Stimulated activated CD4-positive, alpha-beta T cell treated with anti-CD3 and anti-CD28 coated beads, Interleukin-4, amount 100 ng/mL, for 48 hours (primary cell): ENCODE measurements at regions not wholly inside any gene's neighbourhood (a gene's known extent, or its start where the extent isn't known, plus 50 kb on each side); places are given as distances from the start of the nearest gene placed in this dataset.
"Not testable (repeated sequence)": the region's sequence is repeated elsewhere in the genome, so short reads cannot be mapped to it uniquely, and the experiment has no call there.

ENCODE experiments used
- DNase-seq, 2 donors: peaks; one replicate each; pipeline ENCODE4 v3.0.0-alpha.2; 2020; ENCODE audit warnings: low read depth in 2 of 2

DNA sequence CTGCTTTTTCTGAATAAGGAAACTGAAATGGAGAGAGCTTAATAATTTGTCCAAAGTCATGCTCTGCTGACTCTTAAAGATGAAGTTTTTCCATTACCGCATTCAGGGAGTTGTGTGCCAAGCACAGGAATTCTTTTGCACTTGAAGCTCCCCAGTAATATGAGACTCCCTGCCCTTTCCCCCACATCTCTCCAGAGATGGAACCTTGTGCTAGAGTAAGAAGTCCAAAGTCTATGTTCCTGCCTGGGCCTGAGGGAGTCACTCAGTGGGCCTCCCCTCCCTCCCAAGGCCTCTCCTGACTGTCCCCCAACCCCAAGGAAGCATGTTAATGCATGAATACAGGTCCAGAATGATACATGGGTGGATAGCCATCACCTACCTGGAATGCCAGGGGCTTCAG, 173.3 kb upstream of the SEMA6A start:
- DNase-seq: no peak

DNA sequence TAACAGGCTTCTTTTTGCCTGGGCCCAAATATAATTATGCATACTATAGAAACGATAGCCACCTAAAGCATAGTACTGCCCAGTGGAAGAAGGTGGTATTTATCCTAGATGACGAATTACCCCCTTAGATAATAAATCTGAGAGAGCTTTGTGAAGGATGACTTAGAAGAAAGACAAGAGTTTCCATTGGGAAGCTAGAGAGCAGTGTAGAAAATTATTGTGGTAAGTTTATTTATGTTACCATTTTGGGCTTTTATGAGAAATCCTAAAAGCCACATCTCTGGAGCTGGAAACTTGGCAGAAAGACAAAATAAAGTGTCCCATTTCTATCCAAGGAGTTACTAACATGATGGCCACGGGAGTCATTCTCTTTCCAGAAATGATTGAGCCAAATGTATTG, 172.0 kb upstream of the SEMA6A start:
- no peak for DNase-seq

DNA sequence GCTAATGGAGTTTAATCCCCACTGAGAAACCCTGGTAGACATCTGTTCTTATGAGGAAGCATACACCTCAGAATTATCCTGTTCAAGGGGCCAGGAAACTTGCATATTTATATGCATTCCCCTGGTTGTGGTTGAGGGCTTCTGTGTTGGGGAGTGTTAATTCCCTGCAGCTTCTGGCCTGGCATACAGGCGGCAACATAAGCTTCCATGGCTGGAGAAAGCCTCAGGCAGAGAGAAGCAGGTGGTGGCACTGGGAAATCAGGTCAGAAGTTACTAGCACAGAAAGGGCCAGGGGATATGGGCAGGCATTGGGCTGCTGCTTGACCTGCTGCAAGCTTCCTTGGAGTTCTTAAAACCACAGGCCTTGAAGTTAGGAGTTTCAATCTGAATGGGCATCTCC, 166.1 kb upstream of the SEMA6A start:
- no peak for DNase-seq

DNA sequence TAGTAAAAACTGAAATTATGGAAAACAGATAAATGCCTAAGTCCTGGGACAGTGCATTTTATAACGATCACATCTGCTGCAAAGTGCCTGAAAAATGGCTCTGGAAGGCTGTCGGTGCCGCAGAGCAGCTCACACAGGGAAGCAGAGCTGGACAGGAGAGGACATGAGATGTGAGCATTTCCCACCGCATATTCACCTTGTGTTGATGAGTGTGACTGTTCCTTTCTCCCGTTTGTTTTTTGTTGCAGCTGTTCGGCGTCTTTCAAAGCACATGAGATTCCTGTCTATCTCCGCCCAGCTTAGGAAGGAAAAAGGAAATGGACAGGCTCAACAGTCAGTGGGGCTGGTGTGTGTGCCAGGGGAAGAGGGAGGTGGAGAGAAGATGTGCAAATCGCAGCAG, 164.9 kb upstream of the SEMA6A start:
- no peak for DNase-seq

DNA sequence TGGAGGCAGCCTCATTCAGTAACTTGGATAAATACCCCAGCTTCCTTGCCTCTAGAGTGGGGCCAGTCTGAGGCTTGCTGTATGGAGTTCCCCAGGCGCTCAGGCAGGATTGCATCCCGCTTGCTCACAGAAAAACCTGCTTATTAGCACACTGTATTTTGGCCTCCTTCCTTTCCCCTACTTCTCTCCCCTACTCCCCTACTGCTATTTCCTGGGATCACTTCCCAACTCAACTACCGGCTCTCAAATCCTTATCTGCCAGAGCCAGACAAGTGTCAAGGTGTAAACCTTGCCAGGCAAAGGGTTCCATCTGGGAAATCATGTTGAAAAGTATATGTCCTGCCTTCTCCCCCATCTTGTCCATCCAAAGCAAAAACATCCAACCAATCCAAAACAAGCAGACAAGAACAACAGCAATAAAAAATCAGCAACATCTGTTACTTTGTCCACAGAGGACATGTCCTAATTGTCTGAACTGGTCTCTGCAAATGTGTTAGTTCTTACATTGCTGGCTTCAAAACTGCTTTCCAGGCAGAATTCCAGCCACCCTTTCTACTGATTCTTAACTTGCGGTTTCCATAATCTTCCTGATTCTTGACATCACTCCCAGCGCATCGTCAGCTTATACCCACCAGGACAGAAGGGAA, 164.1 kb upstream of the SEMA6A start:
- DNase-seq: no peak

DNA sequence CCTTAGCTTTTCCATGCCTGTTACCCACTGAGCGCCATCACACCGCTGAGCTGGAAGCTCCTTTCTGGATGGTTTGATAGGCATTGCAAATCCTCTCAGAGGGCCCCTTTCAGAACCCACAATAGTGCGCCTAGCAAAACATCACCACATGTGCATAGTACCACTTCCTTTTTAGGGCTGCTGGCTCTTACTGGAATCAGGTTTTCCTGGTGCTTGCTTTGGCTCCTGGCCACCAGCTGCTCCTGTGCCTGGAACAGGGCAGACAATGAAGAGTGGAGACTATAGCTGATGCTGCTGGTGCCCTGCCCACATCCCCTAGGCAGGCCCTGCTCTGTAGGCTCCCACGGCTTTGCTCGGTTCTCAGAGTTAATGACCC, 163.6 kb upstream of the SEMA6A start:
- no peak for DNase-seq

DNA sequence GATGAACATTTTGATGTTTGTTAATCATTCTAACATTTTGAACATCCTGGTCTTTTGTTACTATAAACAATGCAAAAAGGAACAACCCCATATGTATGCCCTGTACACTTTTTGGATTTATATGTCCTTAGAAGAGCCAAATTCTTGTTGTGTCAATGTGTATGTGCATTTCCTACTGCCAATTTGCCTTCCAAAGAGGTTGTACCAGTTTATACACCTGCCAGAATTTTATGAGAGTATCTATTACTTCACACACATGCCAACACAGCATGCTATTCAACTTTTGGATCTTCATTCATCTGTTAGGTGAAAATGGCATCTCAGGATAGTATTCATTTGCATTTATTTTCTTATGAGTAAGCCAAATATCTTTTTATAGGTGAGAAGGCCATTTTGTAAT, 162.0 kb upstream of the SEMA6A start:
- DNase-seq: no peak

DNA sequence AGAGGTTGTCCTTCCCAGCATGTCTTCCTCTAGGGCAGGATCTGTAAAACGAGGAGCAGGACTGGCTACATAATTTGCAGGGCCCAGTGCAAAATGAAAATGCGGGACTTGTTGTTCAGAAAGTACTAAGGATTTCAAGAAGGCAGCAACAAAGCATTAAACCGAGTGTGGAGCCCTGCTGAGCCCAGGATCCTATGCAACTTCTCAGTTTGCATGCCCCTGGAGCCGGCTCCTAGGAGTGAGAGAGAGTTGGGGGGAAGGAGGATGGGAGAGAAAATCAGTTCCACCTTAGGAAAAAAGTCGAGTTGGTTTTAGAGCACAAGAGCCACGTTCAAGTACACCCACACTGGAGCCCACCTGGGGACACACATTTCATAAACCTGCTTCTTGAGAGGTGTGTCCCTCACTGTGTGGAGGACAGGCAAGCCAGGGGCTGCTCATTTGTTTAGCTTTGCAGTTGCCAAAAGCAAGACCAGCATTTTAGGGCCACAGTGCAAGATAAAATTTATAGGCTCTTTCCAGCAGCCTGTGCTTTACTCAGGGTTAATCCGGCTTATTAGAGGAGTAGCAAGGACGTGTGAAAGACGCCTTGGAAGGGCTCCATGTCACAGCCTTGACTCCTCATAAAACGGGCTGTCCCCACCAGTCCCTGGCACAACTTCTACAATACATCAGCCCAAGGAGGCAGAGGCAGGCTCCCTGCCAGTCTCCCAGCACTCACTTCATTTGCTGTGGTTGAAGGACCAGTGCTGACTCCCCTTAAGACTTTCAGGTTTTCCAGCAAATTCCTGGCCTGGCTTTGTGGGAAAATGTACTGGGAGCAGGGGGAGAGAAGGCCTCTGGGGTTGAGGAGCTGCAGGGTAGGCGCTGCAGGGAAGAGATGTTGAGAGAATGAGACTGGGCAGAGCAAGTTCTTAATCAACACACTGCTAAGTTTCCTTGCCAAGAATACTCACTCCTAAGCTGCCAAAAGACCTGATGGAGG, 159.7 kb upstream of the SEMA6A start:
- no peak for DNase-seq

DNA sequence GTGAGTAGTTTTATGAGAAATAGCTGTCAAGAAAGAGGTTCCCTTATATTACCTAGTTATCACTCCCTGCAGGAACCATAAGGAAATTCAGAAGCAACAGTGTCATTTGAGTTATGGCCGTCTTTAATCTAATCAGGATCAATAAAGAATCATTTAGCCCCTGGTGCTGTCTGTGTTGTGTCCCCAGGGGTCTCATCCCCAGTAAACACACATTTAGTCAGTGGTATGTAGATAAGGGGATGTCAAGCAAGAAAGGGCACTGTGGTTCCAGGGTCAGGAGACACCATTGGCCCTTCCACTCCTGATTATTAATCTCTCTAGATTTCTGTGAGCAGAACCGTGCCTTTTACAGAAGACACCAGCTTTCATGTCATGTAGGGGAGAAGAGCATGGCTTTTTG, 158.0 kb upstream of the SEMA6A start:
- no peak for DNase-seq

DNA sequence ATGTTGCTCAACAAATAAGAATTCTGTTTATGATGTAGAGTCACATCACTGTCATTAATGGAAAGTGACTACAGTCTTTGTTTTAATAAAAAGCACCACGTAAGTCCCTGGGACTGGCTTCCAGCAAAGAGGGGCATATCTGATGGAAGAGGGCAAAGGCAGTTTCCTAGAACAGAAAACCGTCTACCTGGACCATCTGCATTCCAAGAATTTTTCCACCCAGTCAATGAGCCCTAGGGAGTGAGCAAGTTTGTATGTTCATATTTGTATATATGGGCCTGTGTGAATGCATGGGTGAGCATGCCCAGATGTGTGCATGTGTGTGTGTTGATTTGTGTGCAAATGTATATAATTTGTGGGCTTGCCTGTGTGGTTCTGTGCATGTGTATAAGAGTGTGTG, 156.8 kb upstream of the SEMA6A start:
- DNase-seq: no peak

DNA sequence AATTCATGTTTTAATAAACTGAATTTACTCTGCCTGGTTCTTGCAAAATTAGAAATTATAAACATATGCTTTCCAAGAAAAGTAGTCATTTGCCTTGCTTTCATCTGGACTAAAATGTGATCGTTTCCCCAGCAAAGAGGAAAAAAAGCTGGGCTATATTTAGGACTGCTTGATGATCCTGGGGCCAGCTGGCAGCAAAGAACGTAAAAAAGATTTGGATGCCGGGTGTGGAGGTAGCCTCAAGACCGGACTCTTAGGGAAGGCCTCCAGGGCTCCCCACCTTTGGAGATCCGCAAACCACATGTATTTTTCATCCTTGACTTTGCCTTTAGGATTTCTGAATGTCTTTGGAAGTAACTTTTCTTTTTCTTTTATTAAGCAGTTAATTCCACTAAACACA, 156.1 kb upstream of the SEMA6A start:
- no peak for DNase-seq

DNA sequence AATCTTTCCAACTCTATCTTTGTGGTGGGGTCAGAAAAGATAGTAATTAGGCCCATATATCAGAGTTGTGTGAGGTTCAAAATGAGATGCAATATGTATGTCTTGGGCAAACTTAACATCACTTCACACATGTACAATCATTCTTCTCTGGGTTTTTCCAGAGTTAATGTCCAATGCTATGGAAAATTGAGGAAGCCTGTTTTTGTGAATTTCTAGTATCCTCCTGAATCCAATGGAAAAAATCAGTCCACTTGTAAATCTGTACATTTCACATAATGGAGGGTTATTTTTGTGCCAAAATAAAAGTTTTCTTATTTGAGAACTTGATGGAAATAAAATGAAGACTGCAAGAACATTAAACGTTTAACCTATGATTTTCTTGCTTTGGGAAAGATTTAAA, 155.6 kb upstream of the SEMA6A start:
- DNase-seq: no peak

DNA sequence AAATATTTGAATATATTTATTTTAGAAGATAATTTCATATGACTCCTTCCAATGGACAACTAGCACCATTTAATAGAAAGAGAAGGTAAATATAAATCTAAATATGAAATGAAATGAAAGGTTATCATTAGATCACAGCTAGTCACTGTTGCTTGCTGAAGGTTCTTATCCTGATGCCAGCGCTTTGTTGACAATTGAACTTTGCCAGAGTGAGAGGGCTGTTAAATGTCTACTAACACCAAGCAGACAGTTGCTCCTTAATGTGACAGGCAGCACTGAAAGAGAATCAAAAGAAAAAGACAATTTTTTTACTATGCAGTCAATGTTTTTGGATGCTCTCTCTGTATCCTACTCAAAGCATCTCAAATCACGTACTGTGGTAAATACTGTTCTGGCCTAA, 152.6 kb upstream of the SEMA6A start:
- no peak for DNase-seq

DNA sequence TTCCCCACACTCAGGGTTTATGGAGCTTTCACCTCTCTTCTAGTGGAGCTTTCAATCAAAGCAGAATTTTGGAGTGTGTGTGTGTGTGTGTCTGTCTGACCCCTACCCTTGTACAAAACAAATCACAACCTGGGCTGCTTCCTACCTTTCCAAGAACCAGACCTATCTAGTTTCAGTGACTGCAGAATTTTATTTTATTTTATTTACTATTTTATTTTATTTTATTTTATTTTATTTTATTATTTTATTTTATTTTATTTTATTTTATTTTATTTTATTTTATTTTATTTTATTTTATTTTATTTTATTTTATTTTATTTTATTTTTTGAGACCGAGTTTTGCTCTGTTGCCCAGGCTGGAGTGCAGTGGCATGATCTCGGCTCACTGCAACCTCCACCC, 151.6 kb upstream of the SEMA6A start:
- not testable (repeated sequence) for DNase-seq

DNA sequence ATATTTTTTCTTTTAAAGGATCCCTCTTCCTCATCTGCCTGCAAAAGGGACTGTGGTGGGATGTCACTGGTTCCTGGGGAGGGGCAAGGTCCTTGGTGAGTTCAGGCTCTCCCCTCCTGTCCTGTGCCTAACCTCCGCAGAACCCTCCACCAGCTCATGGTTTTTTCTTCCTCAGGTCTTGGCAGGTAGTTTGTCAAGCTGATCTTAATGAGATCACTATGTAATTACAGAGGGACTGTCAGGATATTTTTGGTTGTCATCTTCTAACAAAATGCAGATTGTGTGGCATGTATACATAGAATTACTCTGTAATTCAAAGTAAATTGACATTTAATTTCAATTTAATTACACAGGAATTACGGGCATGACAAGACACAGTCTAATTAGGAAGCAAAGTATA, 150.3 kb upstream of the SEMA6A start:
- no peak for DNase-seq

DNA sequence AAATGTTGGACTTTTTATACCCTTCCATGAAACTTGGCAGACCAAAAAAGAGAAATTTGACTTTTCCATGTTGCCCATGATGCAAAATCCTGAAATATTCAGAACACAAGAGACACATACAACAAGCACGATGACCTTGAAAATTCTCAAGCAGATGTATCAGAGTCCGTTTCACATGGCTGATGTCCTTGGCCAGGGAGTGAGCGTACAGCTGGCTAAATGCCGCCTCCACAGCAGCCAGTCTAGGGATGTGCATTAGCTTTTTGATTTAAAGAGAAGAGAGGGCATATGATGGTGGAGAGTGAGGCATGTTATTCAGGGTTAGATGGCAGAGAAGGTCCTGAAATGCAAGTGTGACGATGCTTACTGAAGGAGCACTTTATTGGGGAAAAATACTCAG, 148.0 kb upstream of the SEMA6A start:
- DNase-seq: no peak

DNA sequence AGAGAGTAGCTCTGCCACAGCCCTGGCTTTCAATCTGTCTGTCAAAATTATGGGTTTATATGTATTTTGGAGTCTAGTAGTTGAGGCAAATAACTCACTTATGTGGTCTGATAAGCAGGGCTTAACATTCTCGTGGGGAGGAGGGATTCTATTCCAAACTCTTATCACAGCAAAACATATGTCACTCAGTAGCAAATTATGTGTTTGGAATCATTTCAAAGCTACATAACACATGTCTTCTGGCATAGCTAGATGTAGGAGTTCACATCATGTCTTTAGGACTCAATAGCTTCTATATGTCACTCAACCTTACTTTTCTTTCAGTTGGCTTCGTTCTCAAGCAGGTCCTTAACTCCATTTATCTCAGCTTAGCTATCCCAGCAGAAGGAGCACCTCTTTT, 144.5 kb upstream of the SEMA6A start:
- DNase-seq: no peak

DNA sequence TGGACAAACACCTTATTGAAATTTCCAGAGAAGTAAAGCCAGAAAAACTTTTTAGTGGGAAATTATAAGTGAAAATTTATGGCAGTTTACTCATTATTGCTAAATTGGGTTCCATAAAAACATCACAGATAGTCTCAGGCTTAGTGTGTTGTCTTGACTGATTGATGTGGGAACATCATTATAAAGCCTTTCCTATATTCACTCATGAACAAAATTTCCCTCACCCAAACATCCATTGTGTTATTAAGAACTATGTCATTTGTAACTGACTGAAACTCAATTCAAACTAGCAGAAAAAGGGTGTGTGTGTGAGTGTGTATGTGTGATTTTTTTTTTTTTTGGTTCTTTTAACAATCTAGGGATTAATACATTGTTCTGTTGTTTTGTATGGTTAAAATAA, 143.7 kb upstream of the SEMA6A start:
- DNase-seq: no peak

DNA sequence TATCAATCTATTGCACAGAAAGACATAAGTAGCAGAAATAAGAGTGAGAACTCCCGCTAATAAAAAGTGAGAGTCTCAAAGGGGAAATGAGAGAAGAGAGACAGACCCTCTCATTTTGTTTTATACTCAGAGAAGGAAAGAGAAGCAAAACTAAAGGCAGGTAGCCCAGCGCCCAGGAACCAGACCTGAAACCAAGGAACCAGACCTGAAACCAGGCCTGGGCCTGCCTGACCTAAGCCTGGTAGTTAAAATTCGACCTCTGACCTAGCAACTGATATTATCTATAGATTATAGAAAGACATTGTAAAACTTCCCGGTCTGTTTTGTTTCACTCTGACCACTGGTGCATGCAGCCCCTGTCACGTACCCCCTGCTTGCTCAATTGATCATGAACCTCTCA, 134.5 kb upstream of the SEMA6A start:
- no peak for DNase-seq

DNA sequence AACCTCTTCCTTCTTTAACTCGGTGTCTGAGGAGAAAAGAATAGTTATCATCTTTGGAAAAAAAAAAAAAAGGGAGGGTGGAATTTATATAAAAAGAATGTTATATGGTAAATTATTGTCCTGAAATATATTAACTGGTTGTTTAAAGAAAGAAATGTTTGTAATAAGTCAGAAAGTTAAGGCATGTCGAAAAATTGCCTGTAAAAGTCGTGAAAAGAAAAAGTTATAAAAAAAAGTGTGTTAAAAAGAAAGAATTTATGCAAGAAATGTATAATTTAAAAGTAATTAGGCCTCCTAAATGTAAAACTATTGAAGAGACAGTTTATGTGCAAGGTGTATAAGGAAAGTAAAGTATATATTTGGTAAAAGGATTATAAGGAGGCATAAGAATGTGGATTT, 130.5 kb upstream of the SEMA6A start:
- not testable (repeated sequence) for DNase-seq

DNA sequence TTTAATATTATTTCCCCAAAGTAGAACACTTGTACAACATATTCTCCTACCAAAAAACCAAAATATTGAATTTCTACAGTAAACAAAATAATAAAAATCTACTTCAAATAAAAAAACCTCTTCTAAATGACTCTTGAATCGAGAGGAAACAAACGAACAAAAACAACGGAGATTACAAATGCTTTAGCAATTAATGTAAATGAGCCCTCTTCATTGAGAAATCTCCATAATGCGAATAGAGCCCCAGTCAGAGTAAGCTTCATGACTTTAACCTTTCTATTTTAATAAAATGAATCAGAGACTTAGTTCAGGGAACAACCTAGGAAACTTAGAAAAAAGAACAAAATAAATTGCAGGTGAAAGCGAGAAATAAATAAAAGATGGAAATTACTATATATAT, 129.3 kb upstream of the SEMA6A start:
- no peak for DNase-seq

DNA sequence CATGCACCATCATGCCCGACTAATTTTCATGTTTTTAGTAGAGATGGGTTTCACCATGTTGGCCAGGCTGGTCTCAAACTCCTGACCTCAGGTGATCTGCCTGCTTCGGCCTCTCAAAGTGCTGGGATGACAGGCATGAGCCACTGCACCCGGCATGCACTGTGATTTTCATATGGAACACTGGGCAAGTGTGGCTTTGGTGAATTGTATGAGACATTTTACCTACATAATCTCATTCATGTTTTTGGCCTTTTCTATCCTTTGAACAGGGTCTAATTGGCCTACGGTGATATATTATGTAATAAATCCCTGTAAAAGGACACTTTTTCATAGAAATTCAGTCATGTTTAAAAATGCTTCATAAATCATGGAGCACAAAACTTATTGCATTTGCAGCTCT, 128.7 kb upstream of the SEMA6A start:
- no peak for DNase-seq

DNA sequence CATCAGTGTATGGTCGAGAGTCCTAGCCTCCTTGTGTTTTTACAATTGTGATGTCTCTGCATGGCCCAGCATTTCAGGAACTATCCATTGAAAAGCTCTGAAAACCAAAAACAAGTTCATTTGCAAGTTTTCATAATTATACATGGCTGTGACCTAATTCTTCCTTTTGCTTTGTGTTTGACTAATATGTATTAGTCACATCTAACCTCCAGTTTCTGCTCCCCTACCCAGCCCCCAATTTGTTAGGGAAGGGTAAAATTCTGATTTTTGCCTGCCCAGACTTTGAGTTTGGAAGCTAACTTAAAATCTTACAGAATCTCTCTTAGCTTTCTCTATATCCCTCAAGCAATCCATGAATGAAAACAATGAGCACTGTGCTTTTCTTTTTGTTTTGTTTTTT, 128.2 kb upstream of the SEMA6A start:
- DNase-seq: no peak
